Small intestine (tissue), 7 donors: ENCODE measurements at regions not wholly inside any gene's neighbourhood (a gene's known extent, or its start where the extent isn't known, plus 50 kb on each side); places are given as distances from the start of the nearest gene placed in this dataset.
"Not testable (repeated sequence)": the region's sequence is repeated elsewhere in the genome, so short reads cannot be mapped to it uniquely, and the experiment has no call there.

Experiments used
- DNase-seq, 2 donors: peaks; one replicate each; pipeline versions ENCODE4 v3.0.0 to v3.0.0-alpha.2; 2013
- FAIRE-seq: peaks from 2 replicates; lab custom pipeline; 2012; peaks lifted over from hg19 to GRCh38; lab: Jason Lieb, UNC
- H3K27ac ChIP-seq, 3 donors: one replicate each; pipeline ENCODE4 v1.5.1; 2013; ENCODE audit warnings: low read length in 2 of 3, mild to moderate bottlenecking in 2 of 3, control low read depth in 1 of 3, inconsistent platforms in 1 of 3, low read depth in 1 of 3, moderate library complexity in 1 of 3
- H3K27me3 ChIP-seq, 3 donors: one replicate each; pipeline ENCODE4 v1.6.1; 2013; ENCODE audit warnings: low read length in 3 of 3, inconsistent platforms in 1 of 3; ENCODE audit not compliant: control insufficient read depth in 3 of 3, insufficient read depth in 3 of 3
- H3K36me3 ChIP-seq, 3 donors: one replicate each; pipeline ENCODE4 v1.6.1; 2013; ENCODE audit warnings: low read length in 3 of 3, inconsistent platforms in 1 of 3, low read depth in 1 of 3, mild to moderate bottlenecking in 1 of 3, moderate library complexity in 1 of 3; ENCODE audit not compliant: control insufficient read depth in 3 of 3, insufficient read depth in 2 of 3
- H3K4me1 ChIP-seq, 3 donors: one replicate each; pipeline ENCODE4 v1.6.1; 2013; ENCODE audit warnings: low read length in 2 of 3, inconsistent platforms in 1 of 3, low read depth in 1 of 3, mild to moderate bottlenecking in 1 of 3, moderate library complexity in 1 of 3; ENCODE audit not compliant: control insufficient read depth in 3 of 3, insufficient read depth in 2 of 3
- H3K4me3 ChIP-seq, 3 donors: one replicate each; pipeline ENCODE4 v1.5.1; 2013; ENCODE audit warnings: low read length in 3 of 3, control low read depth in 1 of 3, inconsistent platforms in 1 of 3, low read depth in 1 of 3, mild to moderate bottlenecking in 1 of 3, moderate library complexity in 1 of 3
- H3K9me3 ChIP-seq, 2 donors: one replicate each; pipeline ENCODE4 v1.6.1; 2013; ENCODE audit warnings: low read depth in 1 of 2, low read length in 1 of 2; ENCODE audit not compliant: control insufficient read depth in 2 of 2, insufficient read depth in 1 of 2
- WGBS, 3 donors: extraction: QIAGEN DNeasy Blood & Tissue Kit; methylation state at CpG; one replicate each; pipeline ENCODE4 v1.1.7; 2013; 5-methylcytosine and 5-hydroxymethylcytosine counted together
- donor health status: healthy with polysubstance abuse.
- donor health status: control.
- donor health status: control.
- donor health status: Bipolar disorder and iron deficiency.
- donor health status: healthy.

DNA sequence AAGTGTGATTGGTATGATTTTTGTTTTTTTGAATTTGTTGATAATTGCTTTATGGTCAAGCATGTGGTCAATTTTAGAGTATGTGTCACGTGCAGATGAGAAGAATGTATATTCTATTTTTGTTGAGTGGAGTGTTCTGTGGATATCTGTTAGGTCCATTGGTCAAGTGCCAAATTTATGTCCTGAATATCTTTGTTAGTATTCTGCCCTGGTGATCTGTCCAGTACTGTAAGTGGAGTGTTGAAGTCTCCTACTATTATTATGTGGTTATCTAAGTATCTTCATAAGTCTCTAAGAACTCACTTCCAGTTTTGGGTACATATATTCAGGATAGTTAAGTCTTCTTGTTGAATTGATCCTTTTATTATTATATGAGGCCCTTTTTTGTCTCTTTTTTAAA, 372.9 kb upstream of the MAOA start:
- no peak for DNase-seq
- WGBS, 3 donors, result 64 to 90% (median 89%) methylated on average over 1 of the region's 1 CpG
- FAIRE-seq, result no peak

DNA sequence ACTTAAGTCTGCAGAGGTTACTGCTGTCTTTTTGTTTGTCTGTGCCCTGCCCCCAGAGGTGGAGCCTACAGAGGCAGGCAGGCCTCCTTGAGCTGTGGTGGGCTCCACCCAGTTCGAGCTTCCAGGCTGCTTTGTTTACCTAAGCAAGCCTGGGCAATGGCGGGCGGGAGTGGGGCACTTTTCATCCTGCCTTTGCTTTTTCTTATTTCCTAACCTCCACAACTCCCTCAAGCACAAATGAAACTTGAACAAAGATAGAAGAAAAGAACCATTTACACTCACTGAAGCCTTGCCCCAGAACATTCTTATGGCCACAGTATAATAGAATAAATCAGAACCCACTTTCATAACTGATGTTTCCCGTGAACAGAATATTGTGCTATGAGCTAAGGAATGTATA, 344.5 kb upstream of the MAOA start:
- H3K36me3 ChIP-seq, FAIRE-seq, H3K9me3 ChIP-seq, H3K4me3 ChIP-seq, H3K27me3 ChIP-seq: not testable (repeated sequence)
- 6 to 50% (median 15%) methylated on average over 3 to 4 of the region's 4 CpGs for WGBS, 3 donors
- peak overlapping the region in 1 of 3 donors; percentile 74 for H3K27ac ChIP-seq
- H3K4me1 ChIP-seq, result peaks cover 0 to 13% (median 0%) of the 10 kb centered on the region in 3 donors
- DNase-seq, result peak in 1 of 2 donors; percentile 8

More for the DNA sequence above, 372.9 kb upstream of the MAOA start:
- Histone ChIP-seq H3K27me3 (no peaks in the 10 kb centered on the region), H3K4me1 (no peaks in the 10 kb centered on the region), H3K9me3 (peaks cover 0 to 15% of the 10 kb centered on the region in 2 donors), H3K36me3 (no peaks in the 10 kb centered on the region), H3K4me3 (no peak overlapping the region), H3K27ac (no peak overlapping the region)

GRCh38 chrX:43313035-43313434, 343.1 kb upstream of the MAOA start:
- H3K27ac ChIP-seq, result peak overlapping the region in 1 of 3 donors; percentile 74
- H3K4me1 ChIP-seq, result peaks cover 0 to 13% (median 0%) of the 10 kb centered on the region in 3 donors
- 27 to 83% (median 53%) methylated on average over 1 of the region's 1 CpG for WGBS, 3 donors
- FAIRE-seq, result no peak
- H3K9me3 ChIP-seq, result no peaks in the 10 kb centered on the region
- no peaks in the 10 kb centered on the region for H3K27me3 ChIP-seq
- DNase-seq, result peak; percentile 13 to 50
- no peak overlapping the region for H3K4me3 ChIP-seq
- no peaks in the 10 kb centered on the region for H3K36me3 ChIP-seq

DNA sequence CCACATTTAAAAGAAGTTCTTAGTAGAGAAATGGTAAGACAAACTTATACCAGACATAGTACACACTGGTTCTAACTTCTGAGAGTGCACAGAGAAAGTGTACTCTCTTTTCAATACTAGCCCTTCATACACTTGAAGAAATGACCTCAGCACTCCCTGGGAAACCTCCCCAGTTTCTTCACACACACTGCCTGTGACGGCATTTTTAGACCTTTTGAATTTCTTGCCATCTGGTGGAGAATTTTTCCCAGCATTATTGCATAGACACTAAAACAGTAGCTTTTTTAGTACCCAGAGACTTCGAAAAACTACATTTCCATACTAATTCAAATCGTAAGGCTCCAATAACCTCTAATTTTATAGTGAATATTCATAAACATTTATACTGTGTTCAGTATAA, 341.6 kb upstream of the MAOA start:
- Histone ChIP-seq H3K4me3 (no peak overlapping the region), H3K27me3 (no peaks in the 10 kb centered on the region), H3K9me3 (no peaks in the 10 kb centered on the region), H3K4me1 (peaks cover 0 to 13% (median 0%) of the 10 kb centered on the region in 3 donors), H3K27ac (no peak overlapping the region), H3K36me3 (no peaks in the 10 kb centered on the region)
- DNase-seq (no peak), FAIRE-seq (no peak)
- WGBS, 3 donors, result 71 to 88% (median 79%) methylated on average over 3 of the region's 3 CpGs

GRCh38 chrX:43315622-43316021, 340.5 kb upstream of the MAOA start:
- FAIRE-seq (no peak), DNase-seq (no peak)
- Histone ChIP-seq H3K9me3 (no peaks in the 10 kb centered on the region), H3K27ac (no peak overlapping the region), H3K4me1 (peaks cover 0 to 13% (median 0%) of the 10 kb centered on the region in 3 donors), H3K27me3 (no peaks in the 10 kb centered on the region), H3K4me3 (no peak overlapping the region), H3K36me3 (no peaks in the 10 kb centered on the region)
- 62 to 79% (median 79%) methylated on average over 4 of the region's 4 CpGs for WGBS, 3 donors

- WGBS, 3 donors, result 64 to 73% (median 69%) methylated on average over 2 of the region's 2 CpGs
- H3K9me3 ChIP-seq, result no peaks in the 10 kb centered on the region
- FAIRE-seq, result no peak
- no peak for DNase-seq
- no peaks in the 10 kb centered on the region for H3K36me3 ChIP-seq
- no peak overlapping the region for H3K4me3 ChIP-seq
- H3K27ac ChIP-seq, result no peak overlapping the region
- H3K4me1 ChIP-seq, result peaks cover 0 to 13% (median 0%) of the 10 kb centered on the region in 3 donors
- H3K27me3 ChIP-seq, result no peaks in the 10 kb centered on the region
Measured at GRCh38 chrX:43316146-43316545, 340.0 kb upstream of the MAOA start.

GRCh38 chrX:43317378-43317777, 338.7 kb upstream of the MAOA start:
- H3K4me3 ChIP-seq, result no peak overlapping the region
- H3K27me3 ChIP-seq, result no peaks in the 10 kb centered on the region
- FAIRE-seq, result no peak
- no peaks in the 10 kb centered on the region for H3K36me3 ChIP-seq
- no peak overlapping the region for H3K27ac ChIP-seq
- H3K9me3 ChIP-seq, result no peaks in the 10 kb centered on the region
- no peak for DNase-seq
- peaks cover 0 to 10% (median 0%) of the 10 kb centered on the region in 3 donors for H3K4me1 ChIP-seq
- 78 to 90% (median 79%) methylated on average over 1 of the region's 1 CpG for WGBS, 3 donors

- no peak overlapping the region for H3K4me3 ChIP-seq
- peaks cover 0 to 45% of the 10 kb centered on the region in 2 donors for H3K9me3 ChIP-seq
- no peaks in the 10 kb centered on the region for H3K4me1 ChIP-seq
- no peaks in the 10 kb centered on the region for H3K36me3 ChIP-seq
- DNase-seq (peak; percentile 16 to 57), FAIRE-seq (no peak)
- WGBS, 3 donors, result 36 to 66% (median 62%) methylated on average over 9 of the region's 9 CpGs
- H3K27ac ChIP-seq, result no peak overlapping the region
- no peaks in the 10 kb centered on the region for H3K27me3 ChIP-seq
Measured at GRCh38 chrX:43328358-43328946, 327.6 kb upstream of the MAOA start.

DNA sequence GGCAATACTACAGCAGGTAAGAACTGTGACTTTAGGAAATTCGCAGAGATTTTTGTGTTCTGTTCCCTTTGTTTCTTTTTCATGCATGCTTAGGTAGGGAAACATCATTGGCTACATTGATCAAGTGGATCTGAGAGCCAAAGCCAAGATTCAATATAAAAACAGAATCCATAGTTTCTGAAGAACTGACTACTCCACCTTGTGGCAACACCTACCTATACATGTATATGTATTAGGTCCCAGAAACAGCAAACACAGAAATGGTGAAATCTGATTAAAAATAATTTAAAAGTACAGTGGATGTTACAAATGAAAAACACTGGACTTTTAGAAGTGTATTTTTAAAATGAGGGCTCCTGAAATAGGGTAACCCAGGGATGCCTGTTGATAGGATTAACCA, 322.6 kb upstream of the MAOA start:
- no peaks in the 10 kb centered on the region for H3K36me3 ChIP-seq
- DNase-seq (peak; percentile 7 to 20), FAIRE-seq (no peak)
- peaks cover 0 to 21% of the 10 kb centered on the region in 2 donors for H3K9me3 ChIP-seq
- no peaks in the 10 kb centered on the region for H3K27me3 ChIP-seq
- no peak overlapping the region for H3K27ac ChIP-seq
- H3K4me1 ChIP-seq, result no peaks in the 10 kb centered on the region
- H3K4me3 ChIP-seq, result no peak overlapping the region
- 42 to 71% (median 56%) methylated on average over 1 of the region's 1 CpG for WGBS, 3 donors
